GM21529 (cell line): ENCODE measurements at regions not wholly inside any gene's neighbourhood (a gene's known extent, or its start where the extent isn't known, plus 50 kb on each side); places are given as distances from the start of the nearest gene placed in this dataset.

Experiments used
- ATAC-seq: cut with Tn5 transposase; IDR thresholded peaks from one replicate; pipeline ENCODE4 v1.9.1; 2021; ENCODE audit not compliant: unreplicated experiment

DNA sequence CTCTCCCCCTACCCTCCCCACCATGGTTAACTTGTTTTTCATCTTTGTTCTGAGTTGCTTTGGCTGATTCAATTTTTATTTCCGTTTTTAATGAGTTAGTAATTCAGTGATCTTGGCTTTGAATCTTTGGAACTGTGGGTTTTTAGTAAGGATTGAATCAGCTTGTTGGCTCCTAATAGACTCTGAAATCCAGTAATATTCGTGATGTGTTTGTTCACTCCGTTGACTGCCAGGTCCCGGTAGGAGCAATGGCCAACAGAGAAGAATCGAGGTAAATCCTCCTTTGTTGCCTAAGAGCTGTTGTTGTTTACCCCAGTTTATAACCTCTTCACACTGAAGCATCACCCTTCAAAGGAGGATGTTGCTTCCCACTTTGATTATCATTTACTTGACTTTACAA is 92.7 kb downstream of the PCSK1 start:
- ATAC-seq = no peak

DNA sequence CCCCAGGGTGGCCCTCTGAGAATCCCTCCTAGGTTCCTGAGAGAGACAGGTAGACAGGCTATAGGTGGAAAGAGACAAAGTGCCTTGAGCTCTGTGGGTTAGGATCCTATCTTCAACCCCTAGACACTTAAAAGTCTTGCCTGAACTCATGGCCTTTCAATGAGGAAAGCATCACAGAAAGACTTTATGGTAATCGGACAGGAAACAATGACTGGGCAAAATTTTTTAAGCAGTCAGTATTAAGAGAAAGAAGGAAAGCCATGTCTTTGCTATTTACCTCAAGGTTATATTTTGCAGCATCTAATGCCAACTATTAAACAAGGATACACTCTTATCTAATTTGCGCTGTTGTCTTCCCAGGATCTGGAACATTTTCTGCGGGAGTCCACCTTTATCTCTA is 93.2 kb downstream of the PCSK1 start:
- no peak for ATAC-seq

DNA sequence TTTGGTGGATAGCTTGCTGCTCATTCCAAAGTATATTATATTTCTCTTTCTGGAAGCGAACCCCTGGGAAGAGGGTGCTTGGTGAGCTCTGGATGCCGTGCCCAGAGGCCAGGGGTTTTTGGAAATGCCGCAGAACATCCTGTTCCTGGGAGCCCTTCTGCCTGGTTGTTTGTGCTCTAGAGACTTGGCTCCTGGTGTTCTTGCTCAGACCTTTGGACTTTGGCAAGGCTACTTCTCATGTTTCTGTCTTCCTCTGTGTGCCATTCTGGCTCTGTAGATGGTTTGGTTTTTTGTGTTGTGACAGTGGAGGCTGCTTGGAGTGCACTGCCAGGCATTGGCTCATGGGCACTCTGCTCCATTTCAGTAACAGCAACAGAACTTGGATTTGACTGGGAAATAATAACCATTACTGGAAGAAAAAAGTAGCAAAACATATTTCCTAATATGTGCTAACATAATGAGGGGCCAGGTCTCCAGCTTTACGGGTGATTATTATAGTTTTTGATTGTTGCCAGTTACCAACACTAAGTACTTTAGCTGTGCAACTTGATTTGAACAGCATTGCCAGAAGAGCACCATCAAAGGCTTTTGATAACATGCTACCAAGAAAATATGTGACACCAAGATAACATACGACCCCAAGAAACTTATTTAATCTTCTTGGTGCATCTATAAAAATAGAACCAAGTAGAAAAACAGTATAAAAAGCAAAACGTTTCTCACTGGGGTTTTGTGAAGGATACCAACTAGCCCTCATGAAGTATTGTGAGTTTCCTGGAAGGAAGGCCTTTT is 94.2 kb downstream of the PCSK1 start:
- ATAC-seq = no peak

DNA sequence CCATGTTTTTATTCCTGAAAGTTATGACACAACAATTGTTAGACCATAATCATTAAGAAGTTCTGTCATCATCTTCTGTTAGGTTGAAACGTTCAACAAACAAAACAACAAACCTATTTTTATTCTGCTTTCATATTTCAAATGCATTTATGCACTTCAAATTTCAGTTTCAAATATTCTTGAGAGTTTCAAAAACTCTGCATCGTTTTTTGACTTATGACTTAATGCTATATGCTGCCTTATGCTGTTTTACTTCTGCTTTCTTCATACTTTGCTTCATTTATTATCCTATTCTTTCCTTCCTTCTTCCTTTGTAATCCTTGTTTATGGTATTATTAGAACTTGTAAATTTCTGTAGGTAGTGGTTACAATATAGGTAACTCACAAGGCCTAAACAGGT is 95.0 kb downstream of the PCSK1 start:
- peak; percentile 65 for ATAC-seq

DNA sequence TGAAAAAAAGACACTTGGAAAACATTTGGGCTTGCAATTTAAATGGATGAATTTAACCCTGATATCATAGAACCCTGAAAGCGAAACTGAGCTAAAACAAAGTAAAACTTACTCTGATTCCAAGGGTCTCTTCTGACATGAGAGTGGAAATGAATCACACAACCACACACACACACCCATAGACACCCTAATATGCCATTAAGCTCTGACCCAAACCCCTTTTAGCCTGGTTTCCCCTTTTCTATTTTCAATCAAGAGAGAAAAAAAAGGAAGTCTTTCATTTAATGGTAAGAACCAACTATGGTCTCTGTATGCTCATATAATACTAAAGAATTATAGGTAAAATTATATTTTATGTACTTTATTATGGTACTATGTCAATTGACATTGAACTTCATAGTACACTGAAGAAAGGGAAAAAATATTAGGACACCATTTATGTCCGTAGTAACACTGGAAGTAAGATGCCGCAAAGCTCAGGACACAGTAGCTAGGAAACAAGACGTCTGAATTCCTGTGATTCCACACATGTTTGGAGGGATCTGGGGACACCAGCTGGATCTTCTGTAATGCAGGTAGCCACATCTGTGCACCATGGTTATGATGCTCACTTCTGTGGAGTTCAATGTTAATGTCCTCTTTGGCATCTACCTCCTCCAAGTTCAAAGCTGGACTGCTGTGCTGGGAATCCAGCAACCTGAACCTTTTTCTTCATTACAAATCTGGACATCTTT is 95.8 kb downstream of the PCSK1 start:
- peak; percentile 28 for ATAC-seq

DNA sequence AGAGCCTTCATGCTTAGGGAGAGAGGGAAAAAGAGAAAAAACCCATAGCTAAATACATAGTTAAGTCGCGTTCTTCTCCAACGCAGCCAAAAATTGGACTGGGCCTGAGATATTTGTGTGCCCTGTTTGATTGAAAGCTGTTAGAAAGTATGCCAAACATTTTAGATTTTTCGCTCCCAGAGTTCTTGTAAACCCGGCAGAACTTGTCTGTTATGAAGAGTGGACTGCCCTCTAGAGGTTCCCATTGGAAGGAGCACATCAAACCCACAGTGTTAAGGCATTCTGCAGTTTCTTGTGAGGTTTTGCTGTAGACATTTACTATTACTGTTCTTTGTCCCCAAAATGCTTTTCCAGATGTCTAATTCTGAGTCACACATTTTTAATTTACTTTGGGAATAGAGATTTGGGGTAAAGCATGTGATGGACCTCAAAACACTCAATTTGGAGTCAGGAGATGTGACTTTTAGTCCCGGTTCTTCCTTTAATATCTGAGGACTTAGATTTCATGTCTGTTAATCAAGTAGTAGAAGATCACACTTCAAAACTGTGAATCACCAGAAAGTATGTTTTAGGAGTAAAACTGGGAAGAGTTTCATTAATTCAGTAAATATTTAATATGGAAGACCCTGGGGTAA is 96.6 kb downstream of the PCSK1 start:
- no peak for ATAC-seq

DNA sequence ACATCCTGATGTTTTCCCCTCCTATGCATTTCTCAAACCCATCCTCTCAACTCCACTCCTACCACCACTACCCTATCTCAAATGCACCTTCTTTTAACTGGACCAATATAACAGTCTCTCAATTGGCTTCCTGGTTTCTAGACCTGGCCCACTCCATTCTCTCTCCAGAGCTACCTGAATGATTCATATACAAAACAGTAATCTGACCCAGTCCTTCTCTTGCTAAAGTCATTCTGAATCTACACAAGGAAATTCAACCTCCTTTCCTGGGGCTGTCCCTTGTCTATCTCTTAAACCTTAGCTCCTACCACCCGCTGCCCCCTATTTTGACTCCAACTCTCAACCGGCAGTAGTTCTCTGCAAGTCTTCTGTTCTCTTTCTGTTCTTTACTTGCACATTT is 97.2 kb downstream of the PCSK1 start:
- peak; percentile 23 for ATAC-seq

DNA sequence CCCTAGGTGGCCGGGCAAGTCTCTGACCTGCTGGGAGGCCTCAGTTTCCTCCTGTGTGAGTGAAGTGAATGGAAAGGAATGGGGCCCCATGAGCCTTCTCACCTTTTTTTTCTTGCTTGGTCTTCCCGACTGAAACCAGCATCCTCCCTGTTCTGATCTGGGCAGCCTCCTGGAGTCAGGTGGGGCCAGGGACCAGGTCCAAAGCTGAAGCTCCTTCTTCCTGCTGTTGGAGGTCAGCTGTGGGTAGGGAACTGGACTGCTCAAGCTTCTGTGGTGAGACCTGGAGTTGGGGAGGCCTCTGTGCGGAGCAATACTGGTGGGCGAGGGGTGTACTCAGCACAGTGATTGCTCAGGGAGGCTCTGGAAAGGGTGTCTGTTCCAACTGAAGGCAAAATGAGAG is 99.7 kb downstream of the PCSK1 start:
- no peak for ATAC-seq

DNA sequence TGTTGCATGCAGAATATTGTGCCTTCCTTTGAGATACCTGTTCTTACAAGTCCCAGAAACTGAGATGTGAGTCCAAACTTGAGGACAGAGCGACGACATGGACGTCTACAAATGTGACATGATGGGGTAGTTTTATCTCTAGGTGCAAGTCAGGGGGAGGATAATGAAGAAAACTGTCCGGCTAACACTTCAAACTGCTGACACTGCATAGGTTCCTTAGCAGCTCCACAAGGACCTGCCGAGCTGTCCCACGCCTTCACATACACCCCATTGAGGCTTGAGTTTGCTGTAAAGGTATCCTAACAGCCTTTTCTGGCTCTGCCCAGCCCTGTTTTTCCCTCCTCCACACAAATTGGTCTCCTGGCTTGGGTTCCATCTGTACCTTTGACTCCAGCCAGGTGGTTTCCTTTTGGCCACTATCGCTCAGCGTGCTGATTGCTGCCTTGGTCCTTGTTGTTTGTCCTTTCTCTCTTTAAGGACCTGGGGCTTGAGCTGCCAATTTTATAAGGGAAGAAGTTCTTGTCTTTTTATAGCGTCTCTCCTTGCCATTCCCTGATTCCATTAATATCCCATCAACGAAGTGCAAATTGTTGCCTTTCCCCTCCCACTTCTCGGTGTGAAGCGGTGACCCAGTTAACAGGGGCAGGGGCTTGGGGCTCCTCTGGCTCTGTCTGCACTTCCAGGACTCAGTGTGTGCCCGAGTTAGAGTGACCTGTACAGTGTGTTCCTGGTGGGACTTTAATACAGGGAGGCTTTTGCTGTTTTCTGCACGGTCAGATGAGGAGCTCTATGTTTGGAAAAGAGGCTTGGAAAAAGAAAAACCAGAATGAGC is 100.3 kb downstream of the PCSK1 start:
- no peak for ATAC-seq

DNA sequence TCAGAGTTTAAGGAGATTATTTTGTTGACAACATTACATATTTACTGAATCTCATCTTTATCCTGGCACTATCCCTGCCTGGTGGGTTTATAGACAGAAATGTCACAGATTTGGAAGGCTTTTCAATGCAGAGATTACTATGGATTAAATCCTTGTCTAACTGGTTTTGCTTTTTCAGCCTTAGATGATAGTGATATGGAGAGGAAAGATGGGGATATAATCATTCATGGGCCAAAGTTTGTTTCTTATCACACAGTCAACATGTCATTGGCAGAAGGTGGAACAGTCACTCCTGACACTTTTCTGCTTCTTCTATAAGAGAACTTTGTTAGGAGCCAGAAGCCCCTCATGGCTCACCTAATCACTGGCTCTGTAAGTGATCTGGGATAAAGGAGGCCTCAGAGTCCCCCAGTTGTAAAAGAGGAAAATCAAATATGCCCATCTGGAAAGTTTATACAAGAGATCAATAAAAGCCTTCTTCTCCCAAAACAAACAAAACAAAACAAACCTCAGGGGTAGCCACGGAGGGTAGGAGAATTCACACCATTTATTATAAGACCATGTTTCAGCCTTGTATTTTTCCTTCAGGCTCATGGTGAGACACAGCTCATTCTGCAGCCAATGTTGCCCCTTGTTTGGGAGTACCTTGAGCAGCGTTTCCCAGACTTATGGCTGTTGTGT is 101.2 kb downstream of the PCSK1 start:
- no peak for ATAC-seq

DNA sequence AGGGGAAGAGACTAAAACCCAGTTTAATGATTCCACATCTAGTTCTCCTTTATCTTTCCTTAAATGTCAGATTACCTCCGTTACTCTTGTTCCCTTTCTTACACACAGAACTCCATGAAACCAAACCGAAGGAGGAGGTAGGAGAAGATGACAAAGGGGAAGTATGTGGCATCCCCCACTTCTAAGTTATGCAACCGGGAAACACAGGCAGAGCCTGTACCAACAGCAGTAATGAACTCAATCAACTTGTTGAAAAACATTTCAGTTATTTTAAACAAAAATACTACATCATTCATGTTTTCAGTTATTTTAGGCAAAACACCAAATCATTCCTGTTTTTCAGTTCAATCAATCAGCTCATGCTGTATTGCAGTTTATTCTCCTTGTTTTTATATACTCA is 101.8 kb downstream of the PCSK1 start:
- ATAC-seq = no peak

DNA sequence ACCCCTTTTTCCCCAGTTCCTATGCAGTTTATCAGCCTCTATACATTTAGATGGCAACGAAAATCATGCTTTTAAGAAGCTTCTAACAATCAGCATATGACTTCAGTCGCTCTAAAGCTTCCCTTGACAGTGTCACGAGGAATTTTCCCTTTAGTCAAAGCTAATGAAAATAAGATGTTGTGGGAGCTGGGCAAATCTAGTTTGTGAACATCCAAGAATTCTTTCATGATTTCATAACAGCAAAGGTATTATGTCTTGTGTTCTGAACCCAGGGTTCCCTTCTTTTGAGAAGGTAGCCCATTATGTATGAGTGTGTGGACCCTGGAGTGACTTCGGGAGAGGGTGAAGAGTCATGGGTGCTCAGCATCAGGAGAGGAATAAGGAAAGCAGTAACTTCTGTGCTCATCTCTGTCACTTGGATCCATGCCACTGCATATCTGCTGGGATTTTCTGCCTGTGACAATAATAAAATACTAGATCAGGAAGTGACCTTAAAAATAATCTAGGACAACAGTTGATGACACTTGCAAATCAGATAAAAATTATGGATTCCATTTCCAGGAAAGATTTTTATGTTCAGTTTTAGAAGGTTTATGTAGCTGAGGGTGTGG is 102.4 kb downstream of the PCSK1 start:
- no peak for ATAC-seq

DNA sequence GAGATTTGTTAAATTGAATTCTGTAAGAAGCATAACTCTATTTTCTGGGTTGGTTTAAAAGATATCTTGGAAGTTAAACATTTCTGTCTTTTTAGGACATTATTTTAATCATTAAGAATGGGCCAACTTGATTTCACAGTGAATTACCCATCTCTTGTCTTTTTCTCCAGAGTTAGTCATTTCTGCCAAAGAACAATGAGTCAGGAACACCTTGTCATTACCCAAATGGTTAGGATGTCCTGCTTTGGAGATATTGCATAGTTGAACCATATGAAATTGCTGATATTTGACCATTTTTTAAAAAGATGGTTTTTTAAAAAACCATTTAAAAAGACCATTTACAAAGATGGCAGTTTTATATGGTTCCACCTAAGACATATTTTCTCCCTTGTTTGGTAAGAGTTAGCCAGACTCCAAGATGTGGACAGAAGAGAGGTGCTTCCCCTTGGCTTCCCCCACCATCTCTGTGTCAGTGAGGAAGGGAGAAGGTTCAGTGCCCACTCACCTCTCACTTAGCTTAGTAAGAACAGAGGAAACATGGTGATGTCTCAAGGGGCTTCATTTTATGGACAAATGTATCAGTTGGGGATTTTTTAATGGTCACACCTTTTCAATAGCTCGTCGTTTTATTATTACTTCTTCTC is 103.0 kb downstream of the PCSK1 start:
- peak; percentile 41 for ATAC-seq

DNA sequence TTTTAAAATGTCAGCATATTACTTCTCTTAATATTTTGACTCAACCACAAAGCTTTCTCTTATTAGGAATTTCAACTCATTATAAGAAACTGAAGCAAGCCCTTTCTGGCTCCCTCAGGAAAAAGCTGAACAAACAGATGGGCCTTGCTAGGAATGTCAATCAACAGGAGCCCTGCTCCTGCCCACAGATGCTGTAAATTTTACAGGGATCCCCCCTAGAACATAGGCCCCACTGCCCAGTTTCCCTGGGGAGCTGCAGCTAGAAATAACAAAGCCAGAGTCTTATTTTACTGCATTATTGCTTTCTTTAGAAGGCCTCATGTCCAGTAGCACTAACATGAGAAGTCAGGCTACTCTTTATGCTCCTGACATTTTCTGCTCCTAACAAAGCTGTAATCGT is 103.8 kb downstream of the PCSK1 start:
- no peak for ATAC-seq

DNA sequence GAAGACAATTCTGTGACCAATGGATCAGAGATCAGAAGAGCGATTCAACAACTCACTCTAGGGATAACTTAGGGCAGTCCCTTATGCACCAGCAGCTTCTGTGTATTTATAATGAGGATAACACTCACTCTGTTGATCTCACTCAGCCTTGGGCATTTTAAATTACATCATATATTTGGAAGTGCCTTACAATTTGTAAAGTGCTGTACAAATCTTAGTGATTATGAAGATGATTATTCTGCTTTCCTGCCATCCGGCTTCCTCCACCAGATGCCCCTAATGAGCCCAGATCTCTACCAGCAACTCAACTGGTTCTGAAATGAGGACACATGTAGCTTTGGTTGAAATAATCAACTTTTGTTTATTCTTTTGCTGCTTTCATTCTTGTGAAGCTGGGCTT is 105.3 kb downstream of the PCSK1 start:
- ATAC-seq = no peak

DNA sequence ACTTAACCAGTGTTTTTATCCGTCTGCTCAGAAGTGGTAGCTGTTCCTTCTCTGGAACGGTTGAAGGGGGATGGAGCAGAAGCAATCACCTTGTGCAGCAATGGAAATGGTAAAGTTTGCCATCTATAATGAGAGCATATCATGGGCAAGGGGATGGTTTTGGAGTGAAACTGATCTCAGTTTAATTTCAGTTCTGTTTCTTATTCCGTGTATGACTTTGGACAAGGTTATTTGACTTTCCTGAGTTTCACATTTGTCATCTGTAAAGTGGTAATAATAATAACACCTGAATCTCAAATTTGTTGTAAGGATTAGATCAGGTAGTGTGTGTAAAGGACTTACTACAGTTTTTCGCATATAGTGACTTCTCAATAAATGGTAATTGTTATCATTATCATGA is 106.1 kb downstream of the PCSK1 start:
- ATAC-seq = peak; percentile 86

DNA sequence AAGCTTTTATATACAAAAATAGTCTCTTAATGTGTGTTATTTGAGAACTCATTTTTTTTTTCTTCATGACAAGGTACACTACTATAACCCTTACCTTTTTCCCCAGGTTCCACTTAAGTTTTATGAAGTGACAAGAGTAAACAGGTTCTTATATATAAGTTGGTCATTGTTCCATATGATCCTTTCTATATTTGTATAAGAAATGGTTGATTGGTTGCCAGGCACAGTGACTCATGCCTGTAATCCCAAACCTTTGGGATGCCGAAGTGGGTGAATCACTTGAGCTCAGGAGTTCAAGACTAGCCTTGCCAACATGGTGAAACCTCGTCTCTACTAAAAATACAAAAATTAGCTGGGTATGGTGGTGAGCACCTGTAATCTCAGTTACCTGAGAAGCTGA is 108.3 kb downstream of the PCSK1 start:
- ATAC-seq = no peak

DNA sequence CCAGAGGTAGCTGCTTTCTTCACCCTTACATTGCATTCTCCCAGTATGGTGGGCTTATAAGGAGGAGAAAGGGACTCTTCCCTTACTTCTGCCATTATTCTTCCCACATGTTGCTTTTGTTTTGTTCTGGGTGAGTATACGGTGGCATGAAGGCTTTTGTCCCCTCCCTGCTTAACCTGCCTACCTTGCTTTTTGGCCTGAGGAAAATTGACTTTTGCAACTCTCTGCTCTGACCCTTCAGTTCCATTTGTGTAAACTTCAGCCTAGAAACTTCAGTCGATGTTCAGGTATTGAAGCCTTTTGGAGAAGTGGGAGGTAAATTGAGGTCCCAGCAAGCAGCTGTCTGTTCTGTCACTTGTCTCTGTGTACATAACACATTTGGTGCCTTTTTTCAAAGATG is 110.2 kb downstream of the PCSK1 start:
- no peak for ATAC-seq

DNA sequence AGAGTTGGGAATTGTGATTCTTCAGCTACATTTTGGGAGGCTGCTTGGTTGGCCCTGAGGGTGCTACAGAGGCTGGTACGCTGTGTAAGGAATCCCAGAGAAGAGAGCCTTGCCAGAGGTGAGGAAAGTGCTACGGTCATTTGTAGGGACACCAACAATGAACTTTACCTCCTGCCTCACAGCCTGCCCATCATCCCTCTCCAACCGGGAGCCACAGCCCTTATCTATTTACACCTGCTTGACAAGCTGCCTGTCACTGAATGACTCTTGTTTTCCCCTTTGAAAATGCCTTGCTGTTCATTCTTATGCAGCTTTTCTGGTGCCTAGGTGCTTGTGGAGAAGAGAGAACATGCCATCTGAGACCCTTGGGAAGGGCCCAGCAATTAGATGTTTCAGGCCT is 110.8 kb downstream of the PCSK1 start:
- no peak for ATAC-seq

DNA sequence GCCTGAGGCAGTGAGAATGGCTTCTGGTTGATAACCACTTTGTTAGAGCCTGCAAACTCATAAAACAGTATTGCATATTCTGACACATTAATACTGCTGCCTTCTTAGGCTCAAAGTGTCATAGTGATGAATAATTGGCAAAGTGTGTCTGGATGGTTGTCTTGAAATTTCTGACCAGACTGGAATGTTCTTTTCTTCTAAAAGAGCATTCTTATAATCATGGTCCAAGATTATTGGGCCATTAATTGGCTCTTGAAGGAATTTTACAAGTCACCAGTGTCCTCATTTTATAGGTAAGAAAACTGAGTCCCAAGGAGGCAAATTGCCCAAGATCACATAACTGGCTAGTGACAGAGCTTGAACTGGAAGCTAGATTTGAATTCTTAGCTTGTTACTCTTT is 111.7 kb downstream of the PCSK1 start:
- no peak for ATAC-seq
